ENCODE measurements at regions not wholly inside any gene's neighbourhood (a gene's known extent, or its start where the extent isn't known, plus 50 kb on each side); places are given as distances from the start of the nearest gene placed in this dataset.

GRCh38 chr13:78413887-78414553 is 189.3 kb downstream of the POU4F1 start:
- no peaks in the 10 kb centered on the region for H3K4me1 ChIP-seq (replicated peaks)
- DNase-seq (ENCODE audit: low spot score) = no peak
- H3K4me3 ChIP-seq = no peak overlapping the region
- TF ChIP-seq POLR2AphosphoS5 (IDR thresholded peaks at IDR 0.05) (no peak), CTCF (IDR thresholded peaks at IDR 0.05) (no peak), POLR2A (IDR thresholded peaks at IDR 0.05) (no peak)
- H3K27ac ChIP-seq = no peak overlapping the region
- no peaks in the 10 kb centered on the region for H3K27me3 ChIP-seq (replicated peaks; ENCODE audit: insufficient read depth)
- 75% methylated on average over 2 of the region's 2 CpGs for WGBS
- H3K9me3 ChIP-seq = no peaks in the 10 kb centered on the region
- H3K36me3 ChIP-seq = no peaks in the 10 kb centered on the region
- intact Hi-C loops (cut with DNase I) = no loop called here

- WGBS = 38% methylated on average over 1 of the region's 1 CpG
- TF ChIP-seq POLR2A (IDR thresholded peaks at IDR 0.05) = no peak
- no peak for TF ChIP-seq POLR2AphosphoS5 (IDR thresholded peaks at IDR 0.05)
- no peak for TF ChIP-seq CTCF (IDR thresholded peaks at IDR 0.05)
- H3K4me3 ChIP-seq = no peak overlapping the region
Observed at GRCh38 chr13:78410847-78411246, 192.5 kb downstream of the POU4F1 start.

GRCh38 chr13:78410164-78410563 is 193.2 kb downstream of the POU4F1 start:
- intact Hi-C loops (cut with DNase I) = no loop called here
- Histone ChIP-seq H3K4me1 (replicated peaks) (no peaks in the 10 kb centered on the region), H3K4me3 (no peak overlapping the region), H3K27me3 (replicated peaks; ENCODE audit: insufficient read depth) (no peaks in the 10 kb centered on the region), H3K36me3 (no peaks in the 10 kb centered on the region), H3K9me3 (no peaks in the 10 kb centered on the region), H3K27ac (no peak overlapping the region)
- TF ChIP-seq CTCF (IDR thresholded peaks at IDR 0.05) = no peak
- no peak for TF ChIP-seq POLR2AphosphoS5 (IDR thresholded peaks at IDR 0.05)
- TF ChIP-seq POLR2A (IDR thresholded peaks at IDR 0.05) = no peak
- DNase-seq (ENCODE audit: low spot score) = no peak
- 25% methylated on average over 2 of the region's 2 CpGs for WGBS

More at GRCh38 chr13:78410847-78411246, 192.5 kb downstream of the POU4F1 start:
- no peak overlapping the region for H3K27ac ChIP-seq
- H3K4me1 ChIP-seq (replicated peaks) = no peaks in the 10 kb centered on the region
- H3K36me3 ChIP-seq = no peaks in the 10 kb centered on the region
- no peak for DNase-seq (ENCODE audit: low spot score)
- H3K27me3 ChIP-seq (replicated peaks; ENCODE audit: insufficient read depth) = no peaks in the 10 kb centered on the region
- H3K9me3 ChIP-seq = no peaks in the 10 kb centered on the region
- intact Hi-C loops (cut with DNase I) = no loop called here

- Histone ChIP-seq H3K4me1 (replicated peaks) (no peaks in the 10 kb centered on the region), H3K9me3 (no peaks in the 10 kb centered on the region), H3K4me3 (no peak overlapping the region), H3K27me3 (replicated peaks; ENCODE audit: insufficient read depth) (no peaks in the 10 kb centered on the region), H3K36me3 (no peaks in the 10 kb centered on the region), H3K27ac (no peak overlapping the region)
- intact Hi-C loops (cut with DNase I) = no loop called here
- no peak for TF ChIP-seq POLR2A (IDR thresholded peaks at IDR 0.05)
- TF ChIP-seq CTCF (IDR thresholded peaks at IDR 0.05) = no peak
- no peak for TF ChIP-seq POLR2AphosphoS5 (IDR thresholded peaks at IDR 0.05)
- no peak for DNase-seq (ENCODE audit: low spot score)
- WGBS = 60% methylated on average over 2 of the region's 2 CpGs
Observed at GRCh38 chr13:78409172-78409571, 194.2 kb downstream of the POU4F1 start.

GRCh38 chr13:78404846-78405360 is 198.4 kb downstream of the POU4F1 start:
- H3K4me3 ChIP-seq = no peak overlapping the region
- H3K27ac ChIP-seq = no peak overlapping the region
- no peaks in the 10 kb centered on the region for H3K36me3 ChIP-seq
- 84% methylated on average over 6 of the region's 6 CpGs for WGBS
- no peak for DNase-seq (ENCODE audit: low spot score)
- no peaks in the 10 kb centered on the region for H3K27me3 ChIP-seq (replicated peaks; ENCODE audit: insufficient read depth)
- intact Hi-C loops (cut with DNase I) = no loop called here
- H3K9me3 ChIP-seq = no peaks in the 10 kb centered on the region
- no peak for TF ChIP-seq POLR2AphosphoS5 (IDR thresholded peaks at IDR 0.05)
- no peak for TF ChIP-seq CTCF (IDR thresholded peaks at IDR 0.05)
- TF ChIP-seq POLR2A (IDR thresholded peaks at IDR 0.05) = no peak
- H3K4me1 ChIP-seq (replicated peaks) = no peaks in the 10 kb centered on the region

Measured in prostate gland (tissue), 2 donors.